HUES64 (cell line): ENCODE measurements at regions not wholly inside any gene's neighbourhood (a gene's known extent, or its start where the extent isn't known, plus 50 kb on each side); places are given as distances from the start of the nearest gene placed in this dataset.

Experiments used
- H3K27ac ChIP-seq: 2 replicates; pipeline ENCODE4 v1.7.0; 2013; ENCODE audit warnings: low read depth, low read length, inconsistent platforms
- H3K27me3 ChIP-seq: 2 replicates; pipeline ENCODE4 v1.6.1; 2013; ENCODE audit warnings: mild to moderate bottlenecking, low read length; ENCODE audit not compliant: insufficient read depth
- H3K36me3 ChIP-seq: 2 replicates; pipeline ENCODE4 v1.6.1; 2013; ENCODE audit warnings: mild to moderate bottlenecking, low read length; ENCODE audit not compliant: insufficient read depth
- H3K4me1 ChIP-seq: 2 replicates; pipeline ENCODE4 v1.6.1; 2013; ENCODE audit warnings: mild to moderate bottlenecking, low read length, moderate library complexity; ENCODE audit not compliant: insufficient read depth
- H3K4me3 ChIP-seq: 2 replicates; pipeline ENCODE4 v1.5.1; 2013; ENCODE audit warnings: mild to moderate bottlenecking, low read length, moderate library complexity
- H3K9ac ChIP-seq: 2 replicates; pipeline ENCODE4 v1.6.1; 2013; ENCODE audit warnings: mild to moderate bottlenecking, low read depth, low read length
- H3K9me3 ChIP-seq: 2 replicates; pipeline ENCODE4 v1.6.1; 2013; ENCODE audit warnings: low read depth, low read length; ENCODE audit not compliant: insufficient read depth
- WGBS: fragments of 150-250, 120-280 bp; methylation state at CpG from one replicate; pipeline ENCODE4 v1.1.7; 2013; ENCODE audit warnings: missing lambda C conversion rate; 5-methylcytosine and 5-hydroxymethylcytosine counted together

DNA sequence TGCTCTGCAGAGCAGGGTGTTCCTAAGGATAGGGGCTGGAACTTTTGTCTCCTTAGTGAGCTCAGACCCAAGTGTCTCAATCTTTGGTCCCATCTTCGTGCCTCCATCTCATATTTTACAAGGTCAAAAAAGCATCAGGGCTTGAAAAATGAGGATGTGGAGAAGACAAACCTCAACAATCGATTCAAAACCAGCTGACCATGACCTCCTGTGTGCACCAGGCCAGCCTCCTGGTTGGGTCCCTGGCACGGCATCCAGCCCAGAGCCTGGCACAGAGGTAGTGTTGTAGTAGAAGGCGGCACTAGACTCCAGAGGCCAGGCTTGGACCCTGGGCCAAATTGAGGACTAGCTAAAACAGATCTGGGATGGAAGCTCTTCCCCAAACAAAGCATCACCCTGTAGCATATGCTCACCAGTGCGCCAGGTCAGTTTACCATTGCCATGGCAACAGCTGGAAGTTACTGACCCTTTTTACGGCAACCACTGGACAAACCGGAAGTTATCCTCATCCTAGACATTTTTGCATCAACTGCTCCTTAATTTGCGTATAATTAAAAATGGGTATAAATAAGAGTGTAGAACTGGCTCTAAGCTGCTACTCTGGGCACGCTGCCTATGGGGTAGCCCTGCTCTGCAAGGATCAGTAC, 69.3 kb upstream of the BLCAP start:
- Histone ChIP-seq H3K36me3 (no peaks in the 10 kb centered on the region), H3K9me3 (no peaks in the 10 kb centered on the region), H3K27me3 (no peaks in the 10 kb centered on the region), H3K9ac (no peak overlapping the region), H3K4me1 (peaks cover 15% of the 10 kb centered on the region), H3K27ac (no peak overlapping the region), H3K4me3 (no peak overlapping the region)
- 83% methylated on average over 9 of the region's 9 CpGs for WGBS

DNA sequence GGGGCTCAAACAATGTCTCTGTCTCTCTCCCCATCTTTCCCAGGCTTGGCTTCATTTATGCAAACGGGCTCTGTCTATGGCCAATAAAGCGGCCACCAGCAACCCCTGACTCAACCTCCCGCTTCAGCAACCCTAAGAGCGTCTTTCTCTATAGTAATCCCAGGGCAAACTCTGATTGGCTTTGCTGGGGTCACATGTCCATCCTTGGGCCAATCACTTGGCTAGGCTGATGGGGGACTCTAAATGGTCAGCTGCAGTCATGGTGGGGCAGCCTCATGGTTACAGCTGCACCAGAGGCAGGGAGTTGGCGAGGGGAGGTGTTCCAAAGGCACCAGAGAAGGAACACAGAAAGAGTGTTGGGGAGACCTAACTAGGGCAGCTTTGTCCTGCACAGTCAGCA, 68.5 kb upstream of the BLCAP start:
- H3K4me1 ChIP-seq = peaks cover 15% of the 10 kb centered on the region
- no peak overlapping the region for H3K27ac ChIP-seq
- 96% methylated on average over 5 of the region's 5 CpGs for WGBS
- no peaks in the 10 kb centered on the region for H3K36me3 ChIP-seq
- H3K9me3 ChIP-seq = no peaks in the 10 kb centered on the region
- no peak overlapping the region for H3K4me3 ChIP-seq
- no peak overlapping the region for H3K9ac ChIP-seq
- H3K27me3 ChIP-seq = no peaks in the 10 kb centered on the region

DNA sequence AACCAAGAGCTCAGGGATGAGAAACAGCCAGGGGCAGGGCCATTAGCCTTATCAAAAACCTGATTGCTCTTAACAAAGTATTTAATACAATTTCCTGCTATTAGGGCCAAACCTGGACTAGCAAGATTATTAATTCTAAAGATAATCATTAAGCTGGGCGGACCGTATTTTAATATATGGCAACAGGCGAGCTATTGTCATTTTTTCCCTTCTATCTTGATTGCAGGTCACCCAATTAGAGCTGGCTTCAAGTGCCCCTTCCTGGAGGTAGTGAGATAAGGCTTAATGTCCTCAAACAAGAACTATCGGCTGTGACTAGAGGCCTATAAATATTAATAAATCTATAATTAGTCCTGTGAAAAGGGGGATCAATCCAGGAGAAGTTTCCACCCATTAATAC, 66.0 kb upstream of the BLCAP start:
- no peaks in the 10 kb centered on the region for H3K36me3 ChIP-seq
- no peak overlapping the region for H3K27ac ChIP-seq
- no peak overlapping the region for H3K9ac ChIP-seq
- no peaks in the 10 kb centered on the region for H3K27me3 ChIP-seq
- no peaks in the 10 kb centered on the region for H3K9me3 ChIP-seq
- 90% methylated on average over 3 of the region's 4 CpGs for WGBS
- no peak overlapping the region for H3K4me3 ChIP-seq
- H3K4me1 ChIP-seq = peaks cover 11% of the 10 kb centered on the region

- H3K9ac ChIP-seq = no peak overlapping the region
- WGBS = 91% methylated on average over 10 of the region's 10 CpGs
- H3K27me3 ChIP-seq = no peaks in the 10 kb centered on the region
Measured at GRCh38 chr20:37590938-37591490, 63.3 kb upstream of the BLCAP start.

DNA sequence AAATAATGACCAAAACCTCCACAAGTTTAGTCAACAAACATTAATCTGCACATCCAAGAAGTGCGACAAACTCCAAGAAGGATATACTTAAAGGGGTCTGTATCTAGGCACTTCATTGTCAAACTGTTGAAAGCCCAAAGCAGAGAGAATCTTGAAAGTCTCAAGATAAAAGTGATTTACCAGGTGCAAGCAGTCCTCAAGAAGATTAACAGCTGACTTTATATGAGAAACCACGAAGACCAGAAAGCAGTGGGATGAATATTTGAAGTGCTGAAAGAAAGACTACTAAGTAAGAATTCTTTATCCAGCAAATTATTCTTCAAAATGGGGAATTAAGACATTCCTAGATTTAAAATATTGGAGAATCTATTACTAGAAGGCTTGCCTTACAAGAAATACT, 58.4 kb upstream of the BLCAP start:
- WGBS = 92% methylated on average over 2 of the region's 2 CpGs
- no peaks in the 10 kb centered on the region for H3K27me3 ChIP-seq
- no peaks in the 10 kb centered on the region for H3K4me1 ChIP-seq
- H3K27ac ChIP-seq = no peak overlapping the region
- no peak overlapping the region for H3K4me3 ChIP-seq
- H3K36me3 ChIP-seq = no peaks in the 10 kb centered on the region
- H3K9ac ChIP-seq = no peak overlapping the region
- no peaks in the 10 kb centered on the region for H3K9me3 ChIP-seq

More at GRCh38 chr20:37590938-37591490, 63.3 kb upstream of the BLCAP start:
- Histone ChIP-seq H3K36me3 (no peaks in the 10 kb centered on the region), H3K27ac (no peak overlapping the region), H3K9me3 (no peaks in the 10 kb centered on the region), H3K4me3 (no peak overlapping the region), H3K4me1 (no peaks in the 10 kb centered on the region)

DNA sequence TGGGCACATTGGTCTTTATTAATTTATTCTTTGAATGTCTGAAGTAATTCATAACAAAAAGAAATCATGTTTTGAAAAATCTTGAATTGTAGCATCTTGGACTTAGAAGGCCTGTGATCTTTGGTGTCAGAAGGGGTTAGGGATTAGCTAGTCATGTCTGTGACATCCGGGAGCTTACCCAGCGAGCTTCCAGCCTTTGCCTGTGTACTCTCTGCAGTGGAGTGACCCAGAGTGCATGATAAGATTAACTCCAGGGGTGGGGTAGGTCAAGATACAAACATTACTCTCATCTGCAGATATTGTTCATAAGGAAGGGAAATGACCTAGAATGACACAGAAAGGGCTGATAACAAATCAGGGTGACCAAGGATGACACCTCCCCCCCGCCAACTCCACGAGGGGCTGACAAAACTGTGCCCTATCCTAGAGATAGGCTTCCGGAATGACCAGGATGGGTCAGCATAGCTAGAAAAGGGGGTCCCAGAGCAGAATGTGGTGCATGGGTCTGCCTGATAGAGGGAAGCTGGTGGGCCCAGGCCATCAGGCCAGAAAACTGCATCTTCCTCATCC, 56.6 kb upstream of the BLCAP start:
- Histone ChIP-seq H3K27me3 (no peaks in the 10 kb centered on the region), H3K4me1 (no peaks in the 10 kb centered on the region), H3K9ac (no peak overlapping the region), H3K9me3 (no peaks in the 10 kb centered on the region), H3K4me3 (no peak overlapping the region), H3K27ac (no peak overlapping the region), H3K36me3 (no peaks in the 10 kb centered on the region)
- WGBS = 93% methylated on average over 5 of the region's 5 CpGs

- 93% methylated on average over 9 of the region's 9 CpGs for WGBS
- H3K9me3 ChIP-seq = no peaks in the 10 kb centered on the region
- no peak overlapping the region for H3K9ac ChIP-seq
- H3K4me3 ChIP-seq = no peak overlapping the region
- H3K36me3 ChIP-seq = no peaks in the 10 kb centered on the region
- H3K4me1 ChIP-seq = no peaks in the 10 kb centered on the region
- H3K27me3 ChIP-seq = no peaks in the 10 kb centered on the region
- no peak overlapping the region for H3K27ac ChIP-seq
Measured at GRCh38 chr20:37581246-37581645, 53.6 kb upstream of the BLCAP start.

- WGBS = 43% methylated on average over 2 of the region's 2 CpGs
Measured at GRCh38 chr20:37580069-37580468, 52.4 kb upstream of the BLCAP start.

DNA sequence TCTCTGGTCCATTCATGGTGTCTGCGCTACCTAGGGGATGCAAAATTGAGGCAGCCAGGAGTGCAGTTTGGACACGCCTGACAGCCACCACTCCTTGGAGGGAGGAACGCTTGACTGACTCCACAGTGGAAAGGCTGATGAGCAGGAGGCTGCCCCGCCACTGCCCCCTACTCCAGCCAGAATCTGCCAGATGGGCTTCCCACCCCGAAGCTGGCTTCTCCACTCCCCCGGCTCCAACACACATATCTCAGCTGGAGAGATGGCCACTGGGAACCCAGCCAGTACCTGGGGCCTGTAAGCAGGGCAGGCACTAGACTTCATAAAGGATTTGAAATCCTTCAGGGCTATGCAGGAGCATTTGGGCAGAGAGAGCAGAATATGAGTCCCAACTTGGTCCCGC, 51.4 kb upstream of the BLCAP start:
- WGBS = 88% methylated on average over 6 of the region's 7 CpGs
- Histone ChIP-seq H3K9me3 (no peaks in the 10 kb centered on the region), H3K36me3 (no peaks in the 10 kb centered on the region), H3K4me3 (no peak overlapping the region), H3K4me1 (no peaks in the 10 kb centered on the region), H3K27me3 (no peaks in the 10 kb centered on the region), H3K27ac (no peak overlapping the region), H3K9ac (no peak overlapping the region)

More at GRCh38 chr20:37580069-37580468, 52.4 kb upstream of the BLCAP start:
- Histone ChIP-seq H3K9ac (no peak overlapping the region), H3K4me3 (no peak overlapping the region), H3K36me3 (no peaks in the 10 kb centered on the region), H3K9me3 (no peaks in the 10 kb centered on the region), H3K4me1 (no peaks in the 10 kb centered on the region), H3K27me3 (no peaks in the 10 kb centered on the region), H3K27ac (no peak overlapping the region)

DNA sequence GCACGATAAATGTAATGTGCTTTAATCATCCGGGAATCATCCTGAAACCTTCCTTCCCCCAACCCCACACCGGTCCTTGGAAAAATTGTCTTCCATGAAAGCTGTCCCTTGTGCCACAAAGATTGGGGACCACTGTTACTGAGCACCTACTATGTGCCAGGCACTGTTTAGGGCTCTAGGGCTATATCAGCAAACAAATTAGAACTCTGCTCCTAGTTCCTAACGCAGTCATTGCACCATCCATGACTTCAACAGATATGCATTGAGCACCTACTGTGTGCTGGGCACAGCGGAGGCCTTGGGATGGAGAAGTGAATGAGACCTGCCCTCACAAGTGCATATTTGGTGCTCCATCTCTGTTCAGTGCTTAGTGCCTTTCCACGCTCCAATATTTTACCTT, 50.3 kb upstream of the BLCAP start:
- Histone ChIP-seq H3K36me3 (no peaks in the 10 kb centered on the region), H3K27me3 (no peaks in the 10 kb centered on the region), H3K9me3 (no peaks in the 10 kb centered on the region), H3K4me3 (no peak overlapping the region), H3K4me1 (no peaks in the 10 kb centered on the region), H3K27ac (no peak overlapping the region), H3K9ac (no peak overlapping the region)
- WGBS = 87% methylated on average over 5 of the region's 6 CpGs
